HG03457 (cell line): ENCODE measurements at regions not wholly inside any gene's neighbourhood (a gene's known extent, or its start where the extent isn't known, plus 50 kb on each side); places are given as distances from the start of the nearest gene placed in this dataset.
"Not testable (repeated sequence)": the region's sequence is repeated elsewhere in the genome, so short reads cannot be mapped to it uniquely, and the experiment has no call there.

ENCODE experiments used
- ATAC-seq: cut with Tn5 transposase; IDR thresholded peaks from one replicate; pipeline ENCODE4 v1.9.1; 2021; ENCODE audit warnings: moderate number of reproducible peaks; ENCODE audit not compliant: unreplicated experiment

GRCh38 chr5:108602830-108603229 lies 144.9 kb upstream of the FER start:
- ATAC-seq = no peak

GRCh38 chr5:108590799-108591198 lies 156.9 kb upstream of the FER start:
- ATAC-seq = no peak

GRCh38 chr5:108588323-108588722 lies 159.4 kb upstream of the FER start:
- ATAC-seq = no peak

- ATAC-seq = no peak
Observed at GRCh38 chr5:108587821-108588220, 159.9 kb upstream of the FER start.

GRCh38 chr5:108581026-108581425 lies 166.7 kb upstream of the FER start:
- no peak for ATAC-seq

GRCh38 chr5:108579236-108579635 lies 168.5 kb upstream of the FER start:
- no peak for ATAC-seq

- no peak for ATAC-seq
Observed at GRCh38 chr5:108578791-108579190, 168.9 kb upstream of the FER start.

GRCh38 chr5:108567429-108567828 lies 180.3 kb upstream of the FER start:
- ATAC-seq = no peak

- no peak for ATAC-seq
Observed at GRCh38 chr5:108564441-108564840, 182.5 kb upstream of the FBXL17 start.

- no peak for ATAC-seq
Observed at GRCh38 chr5:108562205-108562454, 180.2 kb upstream of the FBXL17 start.

- no peak for ATAC-seq
Observed at GRCh38 chr5:108561416-108562204, 179.7 kb upstream of the FBXL17 start.

- ATAC-seq = no peak
Observed at GRCh38 chr5:108560581-108560980, 178.7 kb upstream of the FBXL17 start.

- ATAC-seq = no peak
Observed at GRCh38 chr5:108560166-108560565, 178.3 kb upstream of the FBXL17 start.

GRCh38 chr5:108558840-108559239 lies 176.9 kb upstream of the FBXL17 start:
- not testable (repeated sequence) for ATAC-seq

- ATAC-seq = not testable (repeated sequence)
Observed at GRCh38 chr5:108558142-108558541, 176.2 kb upstream of the FBXL17 start.

GRCh38 chr5:108557686-108558085 lies 175.8 kb upstream of the FBXL17 start:
- ATAC-seq = no peak

GRCh38 chr5:108556441-108557145 lies 174.7 kb upstream of the FBXL17 start:
- ATAC-seq = no peak

- no peak for ATAC-seq
Observed at GRCh38 chr5:108548684-108549596, 167.0 kb upstream of the FBXL17 start.

- ATAC-seq = no peak
Observed at GRCh38 chr5:108546939-108547338, 165.0 kb upstream of the FBXL17 start.

GRCh38 chr5:108545301-108545700 lies 163.4 kb upstream of the FBXL17 start:
- no peak for ATAC-seq

- no peak for ATAC-seq
Observed at GRCh38 chr5:108543486-108543885, 161.6 kb upstream of the FBXL17 start.

- ATAC-seq = no peak
Observed at GRCh38 chr5:108541836-108542235, 159.9 kb upstream of the FBXL17 start.
